Epithelial cell of proximal tubule (primary cell): ENCODE measurements at regions not wholly inside any gene's neighbourhood (a gene's known extent, or its start where the extent isn't known, plus 50 kb on each side); places are given as distances from the start of the nearest gene placed in this dataset.

Experiments used
- DNase-seq: peaks from one replicate; pipeline ENCODE4 v3.0.0-alpha.2; 2011; ENCODE audit warnings: low read depth
- H3K4me3 ChIP-seq: 2 replicates; pipeline ENCODE4 v1.5.1; 2011; ENCODE audit warnings: low read depth, mild to moderate bottlenecking, low read length
- TF ChIP-seq, protein P1 (sequence below): conservative IDR thresholded peaks from 2 replicates; pipeline ENCODE4 v1.5.1; 2012; ENCODE audit warnings: low read depth, mild to moderate bottlenecking, low read length

DNA sequence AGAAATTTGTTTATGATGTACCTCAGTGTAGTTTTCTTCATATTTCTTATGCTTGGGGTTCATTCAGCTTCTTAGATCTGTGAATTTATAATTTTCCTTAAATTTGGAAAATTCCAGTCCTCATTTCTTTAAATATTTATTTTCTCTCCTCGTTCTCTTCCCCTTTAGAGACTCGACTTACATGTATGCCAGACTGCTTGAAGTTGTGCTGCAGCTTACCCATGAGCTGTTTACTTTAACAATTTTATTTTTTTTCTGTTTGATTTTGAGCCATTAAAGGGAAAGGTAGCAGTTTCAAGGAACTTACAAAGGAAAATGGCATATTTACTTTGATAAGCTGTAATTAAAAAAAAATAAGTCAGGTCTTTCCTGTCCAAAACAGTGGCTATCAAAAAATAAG is 123.0 kb upstream of the ZNF32 start:
- TF ChIP-seq, protein P1, sequence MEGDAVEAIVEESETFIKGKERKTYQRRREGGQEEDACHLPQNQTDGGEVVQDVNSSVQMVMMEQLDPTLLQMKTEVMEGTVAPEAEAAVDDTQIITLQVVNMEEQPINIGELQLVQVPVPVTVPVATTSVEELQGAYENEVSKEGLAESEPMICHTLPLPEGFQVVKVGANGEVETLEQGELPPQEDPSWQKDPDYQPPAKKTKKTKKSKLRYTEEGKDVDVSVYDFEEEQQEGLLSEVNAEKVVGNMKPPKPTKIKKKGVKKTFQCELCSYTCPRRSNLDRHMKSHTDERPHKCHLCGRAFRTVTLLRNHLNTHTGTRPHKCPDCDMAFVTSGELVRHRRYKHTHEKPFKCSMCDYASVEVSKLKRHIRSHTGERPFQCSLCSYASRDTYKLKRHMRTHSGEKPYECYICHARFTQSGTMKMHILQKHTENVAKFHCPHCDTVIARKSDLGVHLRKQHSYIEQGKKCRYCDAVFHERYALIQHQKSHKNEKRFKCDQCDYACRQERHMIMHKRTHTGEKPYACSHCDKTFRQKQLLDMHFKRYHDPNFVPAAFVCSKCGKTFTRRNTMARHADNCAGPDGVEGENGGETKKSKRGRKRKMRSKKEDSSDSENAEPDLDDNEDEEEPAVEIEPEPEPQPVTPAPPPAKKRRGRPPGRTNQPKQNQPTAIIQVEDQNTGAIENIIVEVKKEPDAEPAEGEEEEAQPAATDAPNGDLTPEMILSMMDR = no peak
- no peak for DNase-seq
- H3K4me3 ChIP-seq = no peak overlapping the region

DNA sequence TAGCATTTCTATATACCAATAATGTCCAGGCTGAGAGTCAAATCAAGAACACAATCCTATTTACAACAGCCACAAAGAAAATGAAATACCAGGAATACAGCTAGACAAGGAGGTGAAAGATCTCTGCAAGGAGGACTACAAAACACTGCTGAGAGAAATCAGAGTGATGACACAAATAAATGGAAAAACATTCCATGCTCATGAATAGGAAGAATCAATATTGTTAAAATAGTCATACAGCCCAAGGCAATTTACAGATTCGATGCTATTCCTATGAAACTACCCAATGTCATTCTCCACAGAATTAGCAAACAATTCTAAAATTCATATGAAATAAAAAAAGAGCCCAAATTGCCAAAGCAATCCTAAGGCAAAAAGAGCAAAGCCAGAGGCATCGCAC is 116.8 kb upstream of the ZNF32 start:
- TF ChIP-seq, protein P1 = no peak
- H3K4me3 ChIP-seq = no peak overlapping the region
- no peak for DNase-seq

DNA sequence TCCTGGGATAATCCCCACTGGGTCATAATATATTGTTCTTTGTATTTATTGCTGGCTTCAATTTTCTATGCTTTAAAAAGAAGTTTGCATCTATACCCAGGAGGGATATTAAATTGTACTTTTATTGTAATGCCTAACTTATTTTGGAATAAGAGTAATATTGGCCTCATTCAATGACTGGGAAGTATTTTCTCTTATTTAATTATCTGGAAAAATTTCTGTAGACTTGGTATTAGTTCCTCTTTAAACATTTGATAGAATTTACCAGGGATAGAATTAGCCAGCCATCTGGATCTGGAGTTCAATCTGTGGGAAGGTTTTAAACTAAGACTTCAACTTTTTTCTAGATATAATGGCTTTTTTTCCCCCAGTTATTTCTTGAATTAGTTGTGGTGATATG is 115.2 kb upstream of the ZNF32 start:
- H3K4me3 ChIP-seq = no peak overlapping the region
- no peak for DNase-seq
- TF ChIP-seq, protein P1 = no peak

DNA sequence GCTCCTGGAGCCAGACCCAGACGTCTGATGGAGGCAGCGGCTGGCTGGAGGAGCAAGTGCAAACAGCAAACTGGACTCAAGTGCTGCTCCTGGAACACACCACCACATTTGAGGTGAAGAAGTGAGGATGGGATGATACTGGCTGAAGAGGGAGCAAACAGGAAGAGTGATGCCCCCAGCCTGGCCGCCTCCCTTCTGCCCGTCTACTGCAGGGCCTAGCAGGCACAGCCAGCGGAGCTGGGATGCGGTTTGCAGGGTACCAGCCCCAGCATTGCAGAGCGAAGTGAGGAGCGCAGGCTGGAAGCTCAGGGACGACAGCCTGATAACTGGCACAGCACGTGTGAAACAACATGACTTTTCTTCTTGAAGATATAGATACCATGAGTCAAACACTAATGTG is 111.8 kb upstream of the ZNF32 start:
- TF ChIP-seq, protein P1 = no peak
- no peak for DNase-seq
- H3K4me3 ChIP-seq = no peak overlapping the region

DNA sequence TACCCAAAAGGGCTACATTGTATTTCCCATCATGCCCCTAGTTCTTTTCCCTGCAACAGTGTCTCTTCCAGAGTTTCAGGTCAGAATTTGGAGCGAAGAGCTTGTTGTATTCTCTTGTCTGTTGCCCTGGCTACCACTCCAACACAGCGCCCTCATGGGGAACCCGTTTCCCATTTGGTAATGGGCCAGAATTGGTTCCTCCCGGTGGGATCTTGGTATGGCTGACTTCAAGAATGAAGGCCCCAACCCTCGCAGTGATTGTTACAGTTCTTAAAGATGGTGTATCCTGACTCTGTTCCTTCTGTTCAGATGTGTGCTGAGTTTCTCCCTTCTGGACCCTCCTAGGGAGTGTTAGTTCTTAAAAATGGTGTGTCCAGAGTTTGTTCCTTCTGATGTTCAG is 110.5 kb upstream of the ZNF32 start:
- no peak for DNase-seq
- H3K4me3 ChIP-seq = no peak overlapping the region
- TF ChIP-seq, protein P1 = no peak

DNA sequence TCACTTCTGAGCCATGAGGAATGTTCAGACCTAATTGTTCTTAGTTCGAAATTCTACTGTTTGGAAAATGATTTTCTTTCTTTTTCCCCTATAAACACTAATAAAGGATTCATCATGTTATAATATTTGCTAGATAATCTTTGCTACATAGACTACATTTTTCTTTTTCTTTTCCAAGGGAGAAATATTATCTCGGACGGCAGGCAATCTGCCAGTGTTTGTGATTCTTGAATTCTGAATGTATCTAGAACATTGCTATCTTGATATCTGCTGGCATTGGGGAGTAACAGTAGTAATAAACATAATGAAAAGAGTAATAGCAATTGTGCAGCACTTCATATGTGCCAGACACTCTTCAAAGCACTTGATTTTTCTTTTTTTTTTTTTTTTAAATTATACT is 107.7 kb upstream of the ZNF32 start:
- no peak for DNase-seq
- H3K4me3 ChIP-seq = no peak overlapping the region
- TF ChIP-seq, protein P1 = no peak

DNA sequence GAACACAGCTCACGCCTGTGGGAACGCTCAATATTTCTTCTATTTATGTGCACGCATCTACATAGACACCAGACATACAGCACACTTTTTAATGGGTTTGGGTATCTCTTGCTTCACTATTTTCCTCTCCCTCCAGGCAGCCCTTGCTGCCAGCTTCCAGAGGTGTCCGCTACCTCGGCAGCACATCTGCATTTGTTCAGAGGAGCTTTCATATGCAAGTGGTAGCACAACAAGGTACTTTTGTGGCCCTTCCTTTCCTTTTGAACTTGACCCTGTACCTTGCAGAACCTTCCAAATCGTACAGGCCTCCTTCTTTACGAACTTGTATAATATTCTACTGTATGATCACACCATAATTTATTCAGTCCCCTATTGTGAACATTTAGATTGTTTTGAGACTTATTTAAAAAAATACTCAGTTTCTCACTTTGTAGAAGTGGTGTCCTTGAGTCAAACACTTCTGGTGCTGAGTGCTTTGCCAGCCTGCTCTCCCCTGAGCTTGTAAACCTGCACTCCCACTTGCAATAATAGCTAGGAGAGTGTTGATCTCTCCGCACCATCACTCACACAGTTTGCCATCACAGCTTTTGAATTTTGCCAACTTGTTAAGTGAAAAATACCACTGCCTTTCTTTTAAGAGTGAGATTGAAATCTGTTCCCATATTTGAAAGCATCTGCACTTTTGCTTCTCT is 106.0 kb upstream of the ZNF32 start:
- TF ChIP-seq, protein P1 = no peak
- DNase-seq = no peak
- no peak overlapping the region for H3K4me3 ChIP-seq
